Stomach (tissue), 4 donors: ENCODE measurements at regions not wholly inside any gene's neighbourhood (a gene's known extent, or its start where the extent isn't known, plus 50 kb on each side); places are given as distances from the start of the nearest gene placed in this dataset.

Source experiments
- CTCF ChIP-seq, 7 experiments: fragments of 450-650 bp in 4 of 7; fragments of 200-600 bp in 3 of 7; sonication (generic) in 3 of 7; IDR thresholded peaks; one replicate each; pipeline ENCODE4 v1.5.1; 2016 to 2019; ENCODE audit warnings: antibody characterized with exemption in 7 of 7, control low read depth in 2 of 7, mild to moderate bottlenecking in 1 of 7
- EP300 ChIP-seq: sonication (generic); formaldehyde crosslinking; IDR thresholded peaks from one replicate; pipeline ENCODE4 v1.6.1; 2017; ENCODE audit warnings: antibody characterized with exemption
- POLR2A ChIP-seq, 4 donors: fragments of 450-650 bp; IDR thresholded peaks; one replicate each; pipeline ENCODE4 v1.6.1; 2016; ENCODE audit warnings: antibody characterized with exemption in 4 of 4, control low read depth in 2 of 4, mild to moderate bottlenecking in 1 of 4, moderate library complexity in 1 of 4

GRCh38 chr14:55780156-55780946 is 200.3 kb downstream of the KTN1 start:
- TF ChIP-seq CTCF (IDR thresholded peaks at IDR 0.05) = no peak
- no peak for TF ChIP-seq POLR2A (IDR thresholded peaks at IDR 0.05)
- no peak for TF ChIP-seq EP300
